Type B pancreatic cell (in vitro differentiated cells): ENCODE measurements at regions not wholly inside any gene's neighbourhood (a gene's known extent, or its start where the extent isn't known, plus 50 kb on each side); places are given as distances from the start of the nearest gene placed in this dataset.
A peak's percentile ranks its signal among the peaks of the same experiment; 100 is the strongest.

Experiments used
- DNase-seq: peaks from one replicate; pipeline ENCODE4 v3.0.0; 2021; ENCODE audit warnings: mixed read lengths; ENCODE audit not compliant: unreplicated experiment; ENCODE audit errors: extremely low spot score
- H3K27ac Mint-ChIP-seq: 2 replicates; pipeline ENCODE4 v1.8.0; 2021; ENCODE audit warnings: mild to moderate bottlenecking, mixed read lengths
- H3K27me3 Mint-ChIP-seq: 2 replicates; pipeline ENCODE4 v1.8.0; 2021; ENCODE audit warnings: mixed read lengths
- H3K36me3 Mint-ChIP-seq: 2 replicates; pipeline ENCODE4 v1.8.0; 2021; ENCODE audit warnings: mixed read lengths
- H3K4me1 Mint-ChIP-seq: one replicate; pipeline ENCODE4 v1.8.0; 2021; ENCODE audit warnings: mixed read lengths; ENCODE audit not compliant: unreplicated experiment
- H3K4me3 Mint-ChIP-seq: 2 replicates; pipeline ENCODE4 v1.8.0; 2021; ENCODE audit warnings: mild to moderate bottlenecking, mixed read lengths
- H3K9me3 Mint-ChIP-seq: 2 replicates; pipeline ENCODE4 v1.8.0; 2021; ENCODE audit warnings: mixed read lengths
- TF ChIP-seq, protein P1 (sequence below): fragments of 200-600 bp; sonication (generic); conservative IDR thresholded peaks from 2 replicates; pipeline ENCODE4 v1.5.0; 2021; ENCODE audit warnings: antibody characterized with exemption, mild to moderate bottlenecking

DNA sequence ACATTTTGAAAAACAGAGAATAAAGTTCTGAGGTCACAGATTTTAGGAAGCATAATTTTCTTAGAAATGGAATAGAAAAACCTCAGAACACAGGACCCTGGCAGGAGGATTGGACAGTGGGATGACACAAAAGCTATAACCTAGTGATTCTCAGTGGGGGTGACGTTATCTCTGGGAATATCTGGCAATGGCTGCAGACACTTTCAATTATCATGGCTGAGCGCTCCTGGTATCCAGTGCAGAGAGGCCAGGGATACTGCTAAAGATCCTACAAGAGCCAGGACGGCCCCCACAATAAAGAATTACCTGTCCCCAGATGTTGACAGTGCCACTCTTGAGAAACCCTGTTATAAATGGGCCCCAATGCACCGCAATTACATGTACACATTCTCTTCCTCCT is 117.2 kb upstream of the SPRED2 start:
- H3K9me3 Mint-ChIP-seq, result no peaks in the 10 kb centered on the region
- H3K36me3 Mint-ChIP-seq, result no peaks in the 10 kb centered on the region
- TF ChIP-seq, protein P1, sequence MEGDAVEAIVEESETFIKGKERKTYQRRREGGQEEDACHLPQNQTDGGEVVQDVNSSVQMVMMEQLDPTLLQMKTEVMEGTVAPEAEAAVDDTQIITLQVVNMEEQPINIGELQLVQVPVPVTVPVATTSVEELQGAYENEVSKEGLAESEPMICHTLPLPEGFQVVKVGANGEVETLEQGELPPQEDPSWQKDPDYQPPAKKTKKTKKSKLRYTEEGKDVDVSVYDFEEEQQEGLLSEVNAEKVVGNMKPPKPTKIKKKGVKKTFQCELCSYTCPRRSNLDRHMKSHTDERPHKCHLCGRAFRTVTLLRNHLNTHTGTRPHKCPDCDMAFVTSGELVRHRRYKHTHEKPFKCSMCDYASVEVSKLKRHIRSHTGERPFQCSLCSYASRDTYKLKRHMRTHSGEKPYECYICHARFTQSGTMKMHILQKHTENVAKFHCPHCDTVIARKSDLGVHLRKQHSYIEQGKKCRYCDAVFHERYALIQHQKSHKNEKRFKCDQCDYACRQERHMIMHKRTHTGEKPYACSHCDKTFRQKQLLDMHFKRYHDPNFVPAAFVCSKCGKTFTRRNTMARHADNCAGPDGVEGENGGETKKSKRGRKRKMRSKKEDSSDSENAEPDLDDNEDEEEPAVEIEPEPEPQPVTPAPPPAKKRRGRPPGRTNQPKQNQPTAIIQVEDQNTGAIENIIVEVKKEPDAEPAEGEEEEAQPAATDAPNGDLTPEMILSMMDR, result no peak
- no peak overlapping the region for H3K4me3 Mint-ChIP-seq
- no peak for DNase-seq
- peaks cover 5% of the 10 kb centered on the region for H3K4me1 Mint-ChIP-seq
- no peak overlapping the region for H3K27ac Mint-ChIP-seq
- H3K27me3 Mint-ChIP-seq, result no peaks in the 10 kb centered on the region

DNA sequence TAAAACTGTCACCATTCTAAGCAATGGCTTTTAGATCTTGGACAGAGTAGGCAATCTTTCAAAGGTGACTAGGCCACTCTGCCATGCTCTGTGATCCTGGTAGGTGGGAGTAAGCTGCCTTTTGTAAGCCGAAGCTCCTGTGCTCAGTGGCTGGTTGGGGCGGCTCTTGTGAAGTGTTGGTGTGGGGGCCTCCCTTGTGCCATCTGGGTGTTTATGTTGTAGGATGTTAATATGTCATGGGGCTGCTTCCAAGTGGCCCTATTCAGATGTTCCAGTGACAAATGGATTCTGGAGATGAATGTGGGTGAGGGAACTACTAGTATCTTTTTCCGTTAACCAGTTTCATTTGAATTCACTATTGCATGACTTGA is 116.8 kb upstream of the SPRED2 start:
- TF ChIP-seq, protein P1, result no peak
- H3K36me3 Mint-ChIP-seq, result no peaks in the 10 kb centered on the region
- DNase-seq, result no peak
- no peaks in the 10 kb centered on the region for H3K27me3 Mint-ChIP-seq
- H3K9me3 Mint-ChIP-seq, result no peaks in the 10 kb centered on the region
- no peak overlapping the region for H3K27ac Mint-ChIP-seq
- peaks cover 5% of the 10 kb centered on the region for H3K4me1 Mint-ChIP-seq
- H3K4me3 Mint-ChIP-seq, result no peak overlapping the region

DNA sequence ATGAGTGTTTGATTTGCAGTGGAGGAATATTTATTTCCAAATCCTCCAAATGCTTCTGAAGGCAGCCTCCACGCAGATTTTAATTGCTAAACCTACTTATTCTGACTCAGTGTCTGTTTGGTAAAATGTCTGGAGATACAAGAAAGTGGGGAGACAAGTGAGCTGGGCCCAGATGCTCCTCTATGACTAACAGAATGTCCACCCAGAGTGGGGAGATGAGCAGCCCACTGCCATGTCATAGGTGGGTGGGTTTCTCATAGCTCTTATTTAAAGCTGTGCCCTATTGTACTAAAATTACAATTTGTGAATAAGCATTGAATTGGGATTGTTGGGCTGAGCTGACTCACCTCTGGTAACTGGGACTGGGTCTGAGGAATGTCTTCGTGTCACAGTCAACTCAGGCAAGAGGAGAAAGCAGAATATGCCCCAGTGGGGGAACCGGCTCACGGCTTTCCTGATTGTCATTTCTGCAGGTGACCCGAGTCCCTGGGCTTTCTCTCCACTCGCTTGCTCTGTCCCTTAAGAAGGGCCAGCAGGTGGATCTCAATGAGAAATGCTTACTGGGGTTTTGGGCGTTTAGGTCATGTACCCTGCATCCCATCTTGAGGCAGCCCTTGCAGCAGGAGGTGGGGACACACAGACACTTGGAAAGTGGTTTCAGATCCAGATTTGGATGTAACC is 116.3 kb upstream of the SPRED2 start:
- Mint-ChIP-seq H3K9me3 (no peaks in the 10 kb centered on the region), H3K4me3 (no peak overlapping the region), H3K4me1 (peaks cover 5% of the 10 kb centered on the region), H3K27ac (peak overlapping the region; percentile 5), H3K36me3 (no peaks in the 10 kb centered on the region), H3K27me3 (no peaks in the 10 kb centered on the region)
- DNase-seq, result no peak
- TF ChIP-seq, protein P1, result no peak

DNA sequence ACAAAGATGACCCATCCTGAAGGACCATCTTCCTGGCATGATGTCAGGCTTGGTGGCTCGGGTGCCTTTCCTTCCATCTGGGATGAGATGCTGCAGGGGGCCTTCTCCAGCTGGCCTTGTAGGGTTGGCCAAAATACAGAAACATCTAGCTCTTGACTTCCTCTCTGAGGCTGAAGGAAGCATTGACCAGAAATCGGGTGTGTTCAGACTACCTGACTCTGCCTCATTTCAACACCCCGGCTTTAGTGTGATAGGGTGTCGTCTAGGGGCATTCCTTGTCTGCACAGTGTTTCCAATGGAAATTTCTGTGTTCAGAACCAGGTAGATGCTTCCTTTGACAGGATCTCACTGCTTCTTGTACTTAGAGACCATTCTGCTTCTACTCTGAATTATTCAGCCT is 115.7 kb upstream of the SPRED2 start:
- Mint-ChIP-seq H3K36me3 (no peaks in the 10 kb centered on the region), H3K9me3 (no peaks in the 10 kb centered on the region), H3K4me1 (peaks cover under 1% of the 10 kb centered on the region), H3K4me3 (no peak overlapping the region), H3K27me3 (no peaks in the 10 kb centered on the region), H3K27ac (no peak overlapping the region)
- no peak for DNase-seq
- TF ChIP-seq, protein P1, result no peak

DNA sequence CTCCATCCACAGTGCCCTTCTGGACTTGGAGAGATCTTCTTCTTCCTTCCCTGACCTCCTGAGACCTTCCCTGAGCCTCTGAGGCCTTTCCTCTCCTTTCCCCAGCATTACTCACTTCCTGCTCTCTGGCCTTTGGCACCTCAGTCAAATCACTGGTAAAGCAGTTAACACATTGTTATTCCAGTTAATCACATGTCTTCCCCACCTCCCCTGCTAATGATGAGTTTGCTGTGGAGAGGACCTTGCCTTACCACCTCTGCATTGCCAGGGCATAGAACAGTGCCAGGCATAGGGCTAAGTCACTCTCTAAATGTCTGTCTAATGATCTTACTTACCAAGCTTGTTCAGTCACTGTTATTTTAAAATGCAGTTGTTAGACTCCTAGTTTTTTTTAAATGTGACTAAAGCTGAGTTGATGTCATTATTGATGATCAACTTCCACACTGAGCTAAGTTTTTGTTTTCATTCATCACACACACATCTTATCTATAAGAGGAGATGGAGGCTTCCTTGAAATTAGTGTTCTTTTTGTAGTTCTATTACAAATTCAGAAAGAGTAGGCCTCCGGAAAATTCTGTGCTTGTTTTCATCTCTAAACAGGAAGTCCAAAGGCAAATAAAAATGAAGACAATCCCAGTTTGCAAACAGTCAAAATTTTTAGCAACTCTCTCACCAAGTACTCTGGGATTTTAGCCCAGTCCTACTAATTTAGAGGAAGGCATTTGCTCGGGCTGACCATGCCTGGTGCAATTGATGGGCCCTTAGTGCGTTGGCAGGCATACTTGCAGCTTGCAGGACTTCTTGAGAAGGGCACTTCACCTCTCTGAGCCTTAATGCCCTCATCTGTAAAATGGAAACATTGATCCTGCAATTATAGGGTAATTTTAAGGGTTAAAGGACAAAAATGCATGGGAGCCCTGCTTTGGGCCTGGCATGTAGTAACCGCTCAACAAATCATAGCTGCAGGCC is 113.7 kb upstream of the SPRED2 start:
- no peaks in the 10 kb centered on the region for H3K36me3 Mint-ChIP-seq
- no peaks in the 10 kb centered on the region for H3K9me3 Mint-ChIP-seq
- no peak overlapping the region for H3K27ac Mint-ChIP-seq
- TF ChIP-seq, protein P1, result no peak
- DNase-seq, result no peak
- H3K4me1 Mint-ChIP-seq, result no peaks in the 10 kb centered on the region
- no peak overlapping the region for H3K4me3 Mint-ChIP-seq
- H3K27me3 Mint-ChIP-seq, result no peaks in the 10 kb centered on the region
